H1 (cell line): ENCODE measurements at regions not wholly inside any gene's neighbourhood (a gene's known extent, or its start where the extent isn't known, plus 50 kb on each side); places are given as distances from the start of the nearest gene placed in this dataset.

ENCODE experiments used
- CTCF ChIA-PET: fragments of 300-600 bp; sonication (Branson Sonifier 250); formaldehyde crosslinking; loops from one replicate; lab custom pipeline; 2021; ENCODE audit not compliant: partially characterized antibody; lab: Charles Lee
- POLR2A ChIA-PET: fragments of 300-600 bp; sonication (Branson Sonifier 250); formaldehyde crosslinking; loops from one replicate; lab custom pipeline; 2021; ENCODE audit warnings: inconsistent platforms; ENCODE audit not compliant: partially characterized antibody; lab: Charles Lee
- DNase-seq, 2 experiments: peaks; one replicate each; pipeline versions ENCODE4 v3.0.0 to v3.0.0-alpha.2; 2010 to 2022; ENCODE audit warnings: low spot score in 2 of 2, low read depth in 1 of 2, mixed read lengths in 1 of 2
- FAIRE-seq: peaks from 2 replicates; lab custom pipeline; 2011; peaks lifted over from hg19 to GRCh38; lab: Jason Lieb, UNC
- H2AFZ ChIP-seq: 2 replicates; pipeline ENCODE4 v1.8.1; 2012; ENCODE audit warnings: low read length, inconsistent platforms
- H2AK5ac ChIP-seq: 2 replicates; pipeline ENCODE4 v1.6.1; 2013; ENCODE audit warnings: low read depth, low read length
- H2BK120ac ChIP-seq: replicated peaks from 2 replicates; pipeline ENCODE3; 2013; ENCODE audit warnings: low read depth, low read length, inconsistent platforms
- H2BK12ac ChIP-seq: 2 replicates; pipeline ENCODE4 v1.6.1; 2013; ENCODE audit warnings: low read depth, low read length
- H2BK15ac ChIP-seq: 2 replicates; pipeline ENCODE4 v1.6.1; 2013; ENCODE audit warnings: low read length
- H2BK20ac ChIP-seq: 2 replicates; pipeline ENCODE4 v1.6.1; 2013; ENCODE audit warnings: low read length
- H2BK5ac ChIP-seq: 2 replicates; pipeline ENCODE4 v1.6.1; 2013; ENCODE audit warnings: low read depth, low read length
- H3K14ac ChIP-seq: 2 replicates; pipeline ENCODE4 v1.6.1; 2013; ENCODE audit warnings: inconsistent platforms; ENCODE audit not compliant: insufficient read length
- H3K18ac ChIP-seq: 2 replicates; pipeline ENCODE4 v1.6.1; 2013; ENCODE audit warnings: low read length; ENCODE audit errors: extremely low read depth
- H3K23ac ChIP-seq: 2 replicates; pipeline ENCODE4 v1.6.1; 2013; ENCODE audit warnings: inconsistent platforms; ENCODE audit not compliant: insufficient read length
- H3K23me2 ChIP-seq: 2 replicates; pipeline ENCODE4 v1.6.1; 2013; ENCODE audit warnings: low read depth, low read length
- H3K27ac ChIP-seq: 2 replicates; pipeline ENCODE4 v1.6.1; 2011; ENCODE audit warnings: low read depth, low read length, inconsistent platforms
- H3K27me3 ChIP-seq, 4 experiments: replicated peaks in 1 of 4; 1 replicate in 1 of 4; 2 replicates in 3 of 4; pipeline versions ENCODE4 v1.6.1 to v1.8.1; 2011 to 2013; ENCODE audit warnings: low read length in 3 of 4, mild to moderate bottlenecking in 3 of 4, inconsistent platforms in 2 of 4, mixed read lengths in 2 of 4, moderate library complexity in 1 of 4; ENCODE audit not compliant: control insufficient read depth in 3 of 4, insufficient read depth in 3 of 4; ENCODE audit errors: extremely low read depth in 1 of 4
- H3K36me3 ChIP-seq, 4 experiments: 2 replicates each; pipeline versions ENCODE4 v1.6.1 to v1.8.1; 2011 to 2013; ENCODE audit warnings: mild to moderate bottlenecking in 4 of 4, low read length in 3 of 4, moderate library complexity in 2 of 4, control low read depth in 1 of 4, inconsistent platforms in 1 of 4; ENCODE audit not compliant: insufficient read depth in 4 of 4, control insufficient read depth in 2 of 4
- H3K4ac ChIP-seq: replicated peaks from 2 replicates; pipeline ENCODE3; 2013; ENCODE audit warnings: low read length, low read depth, mixed read lengths, inconsistent platforms; ENCODE audit not compliant: insufficient read length
- H3K4me1 ChIP-seq, 4 experiments: replicated peaks in 1 of 4; 1 replicate in 1 of 4; 2 replicates in 3 of 4; pipeline versions ENCODE4 v1.6.1 to v1.8.1; 2011 to 2013; ENCODE audit warnings: low read length in 3 of 4, inconsistent platforms in 2 of 4, mixed read lengths in 1 of 4; ENCODE audit not compliant: insufficient read depth in 4 of 4, control insufficient read depth in 3 of 4
- H3K4me2 ChIP-seq, 2 experiments: 2 replicates each; pipeline versions ENCODE4 v1.6.1 to v1.8.1; 2011 to 2013; ENCODE audit warnings: low read depth in 2 of 2, low read length in 2 of 2, control low read depth in 1 of 2, inconsistent platforms in 1 of 2, mild to moderate bottlenecking in 1 of 2; ENCODE audit not compliant: insufficient read depth in 1 of 2
- H3K4me3 ChIP-seq, 4 experiments: fragments of 200-600, 300-600 bp in 1 of 4; sonication (generic), shearing (Covaris generic), sonication (Bioruptor Twin) in 1 of 4; 2 replicates each; pipeline versions ENCODE4 v1.5.1 to v1.8.1; 2011 to 2016; ENCODE audit warnings: low read length in 4 of 4, low read depth in 3 of 4, control low read depth in 2 of 4, inconsistent platforms in 2 of 4, mild to moderate bottlenecking in 2 of 4, mixed read lengths in 1 of 4, moderate library complexity in 1 of 4; ENCODE audit not compliant: insufficient read depth in 2 of 4; ENCODE audit errors: extremely low read depth in 1 of 4
- H3K56ac ChIP-seq: replicated peaks from 2 replicates; pipeline ENCODE3; 2013; ENCODE audit warnings: low read depth, mild to moderate bottlenecking, mixed read lengths, low read length, inconsistent platforms; ENCODE audit not compliant: insufficient read length
- H3K79me1 ChIP-seq: 2 replicates; pipeline ENCODE4 v1.6.1; 2013; ENCODE audit warnings: low read depth, low read length, control low read depth
- H3K79me2 ChIP-seq, 2 experiments: 2 replicates each; pipeline versions ENCODE4 v1.6.1 to v1.8.1; 2012 to 2013; ENCODE audit warnings: low read length in 2 of 2, mild to moderate bottlenecking in 2 of 2, inconsistent platforms in 1 of 2; ENCODE audit not compliant: insufficient read depth in 2 of 2, control insufficient read depth in 1 of 2
- H3K9ac ChIP-seq, 4 experiments: replicated peaks in 1 of 4; 1 replicate in 1 of 4; 2 replicates in 3 of 4; pipeline versions ENCODE4 v1.6.1 to v1.8.1; 2011 to 2013; ENCODE audit warnings: low read depth in 3 of 4, low read length in 3 of 4, control low read depth in 2 of 4, mild to moderate bottlenecking in 2 of 4, moderate library complexity in 2 of 4, inconsistent platforms in 1 of 4; ENCODE audit errors: extremely low read depth in 1 of 4
- H3K9me3 ChIP-seq, 2 experiments: 2 replicates each; pipeline versions ENCODE4 v1.6.1 to v1.8.1; 2012 to 2013; ENCODE audit warnings: mild to moderate bottlenecking in 2 of 2, moderate library complexity in 2 of 2, control low read depth in 1 of 2, inconsistent platforms in 1 of 2, low read depth in 1 of 2, low read length in 1 of 2, mixed read lengths in 1 of 2; ENCODE audit not compliant: insufficient read depth in 2 of 2
- H4K20me1 ChIP-seq, 2 experiments: replicated peaks in 1 of 2; 2 replicates each; pipeline versions ENCODE3 to v1.8.1; 2011 to 2013; ENCODE audit warnings: inconsistent platforms in 2 of 2, low read length in 2 of 2, mild to moderate bottlenecking in 1 of 2; ENCODE audit not compliant: insufficient read depth in 2 of 2, control insufficient read depth in 1 of 2
- H4K5ac ChIP-seq: 2 replicates; pipeline ENCODE4 v1.6.1; 2013; ENCODE audit warnings: low read length, low read depth, mixed read lengths, inconsistent platforms; ENCODE audit not compliant: insufficient read length
- H4K8ac ChIP-seq: 2 replicates; pipeline ENCODE4 v1.8.0; 2013; ENCODE audit warnings: mild to moderate bottlenecking, moderate library complexity, low read length, inconsistent platforms; ENCODE audit not compliant: insufficient read depth; ENCODE audit errors: extremely low read depth
- H4K91ac ChIP-seq: replicated peaks from 2 replicates; pipeline ENCODE3; 2013; ENCODE audit warnings: low read length, mixed read lengths, inconsistent platforms; ENCODE audit not compliant: insufficient read length
- CBX5 ChIP-seq: fragments of 300-800, 300-1000 bp; sonication (generic); IDR thresholded peaks from 2 replicates; pipeline ENCODE4 v1.7.1; 2016; ENCODE audit warnings: antibody characterized with exemption, low read length, low read depth
- RAD21 ChIP-seq, 2 experiments: IDR thresholded peaks in 1 of 2; conservative IDR thresholded peaks in 1 of 2; 2 replicates each; pipeline ENCODE4 v1.6.1; 2011; ENCODE audit warnings: low read depth in 2 of 2, low read length in 2 of 2, improper control_type of control experiment in 1 of 2, inconsistent platforms in 1 of 2, mild to moderate bottlenecking in 1 of 2, moderate library complexity in 1 of 2
- WGBS, 2 experiments: shearing (Covaris generic) in 1 of 2; methylation state at CpG; one replicate each; pipeline versions ENCODE4 v1.1.6 to v1.1.7; 2013 to 2015; ENCODE audit warnings: low lambda C conversion rate in 2 of 2, mixed read lengths in 2 of 2, inconsistent platforms in 1 of 2, low coverage in 1 of 2, missing lambda C conversion rate in 1 of 2; ENCODE audit not compliant: insufficient replicate concordance in 2 of 2, insufficient coverage in 1 of 2, insufficient read length in 1 of 2; ENCODE audit errors: extremely low coverage in 1 of 2, missing lambda C conversion rate in 1 of 2; 5-methylcytosine and 5-hydroxymethylcytosine counted together
- TF ChIP-seq, protein P1 (sequence below), 3 experiments: IDR thresholded peaks; 1 replicate in 2 of 3; 2 replicates in 1 of 3; pipeline versions ENCODE4 v1.5.1 to v1.6.1; 2011; ENCODE audit warnings: low read length in 3 of 3, mild to moderate bottlenecking in 3 of 3, inconsistent platforms in 2 of 3, low read depth in 1 of 3, moderate library complexity in 1 of 3; ENCODE audit not compliant: insufficient read depth in 1 of 3; ENCODE audit errors: control extremely low read depth in 1 of 3

DNA sequence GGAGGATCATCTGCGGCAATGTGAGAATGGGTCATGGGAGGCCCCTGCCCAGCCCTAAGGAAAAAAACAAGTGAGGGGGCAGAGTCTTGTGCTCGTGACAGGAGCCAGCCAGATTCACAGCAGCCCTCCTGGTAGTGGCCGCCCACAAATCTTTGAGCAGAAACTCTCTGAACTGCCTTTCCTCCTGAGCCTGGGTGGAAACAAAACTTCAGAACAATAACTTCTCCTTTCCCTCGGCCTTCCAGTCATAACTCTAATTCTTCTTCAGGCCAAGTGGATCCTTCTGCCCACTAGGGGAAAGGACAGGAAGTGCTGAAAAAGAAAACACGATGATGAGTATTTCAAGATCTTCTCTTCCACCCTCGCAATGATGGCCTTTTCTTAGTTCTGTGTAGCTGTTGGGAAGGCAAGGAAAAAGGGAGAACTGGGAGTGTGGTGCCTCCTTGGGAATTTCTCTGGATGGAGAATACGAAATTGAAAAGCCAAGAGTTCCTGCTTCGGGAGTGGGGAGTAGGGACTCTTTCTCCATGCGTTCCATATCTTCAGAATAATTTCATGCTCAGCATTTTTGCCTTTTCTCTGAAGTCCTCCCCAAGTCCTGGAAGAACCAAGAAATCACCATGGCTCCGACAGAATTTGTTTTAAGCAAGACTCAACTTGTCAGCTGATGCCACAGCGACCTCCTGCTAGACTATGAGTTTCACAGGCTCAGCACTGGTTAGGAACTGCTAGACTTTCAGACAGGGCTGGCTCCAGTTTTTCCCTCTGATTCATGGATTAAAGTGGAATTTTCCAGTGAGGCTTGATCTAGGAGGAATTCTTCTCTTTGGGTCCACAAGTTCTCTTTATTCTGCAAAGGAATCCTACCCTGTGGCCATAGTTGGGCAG is 188.9 kb downstream of the CAND1 start:
- Histone ChIP-seq H4K20me1 (no peaks in the 10 kb centered on the region), H3K56ac (no peak overlapping the region), H3K4me1 (no peaks in the 10 kb centered on the region), H3K27ac (no peak overlapping the region), H3K4ac (no peak overlapping the region), H3K79me2 (no peaks in the 10 kb centered on the region), H3K4me2 (no peak overlapping the region), H2BK12ac (no peak overlapping the region), H4K5ac (no peak overlapping the region), H3K4me3 (no peak overlapping the region), H3K9ac (no peak overlapping the region), H2BK120ac (no peak overlapping the region), H3K14ac (no peak overlapping the region), H3K23ac (no peak overlapping the region), H2AK5ac (no peak overlapping the region), H2AFZ (peak overlapping the region; percentile 36), H2BK20ac (no peak overlapping the region), H2BK15ac (no peak overlapping the region), H4K91ac (no peak overlapping the region), H3K23me2 (no peaks in the 10 kb centered on the region), H3K27me3 (no peaks in the 10 kb centered on the region), H3K79me1 (no peaks in the 10 kb centered on the region), H3K36me3 (no peaks in the 10 kb centered on the region), H3K9me3 (no peaks in the 10 kb centered on the region), H3K18ac (no peak overlapping the region), H2BK5ac (no peak overlapping the region), H4K8ac (no peak overlapping the region)
- TF ChIP-seq RAD21 (IDR thresholded peaks at IDR 0.05 in 1 of 2, conservative IDR thresholded peaks at IDR 0.05 in 1 of 2; ENCODE audit: low read depth in 2 of 2, low read length in 2 of 2) (no peak; a peak in 1 of 4 replicates), CBX5 (no peak)
- TF ChIP-seq, protein P1, sequence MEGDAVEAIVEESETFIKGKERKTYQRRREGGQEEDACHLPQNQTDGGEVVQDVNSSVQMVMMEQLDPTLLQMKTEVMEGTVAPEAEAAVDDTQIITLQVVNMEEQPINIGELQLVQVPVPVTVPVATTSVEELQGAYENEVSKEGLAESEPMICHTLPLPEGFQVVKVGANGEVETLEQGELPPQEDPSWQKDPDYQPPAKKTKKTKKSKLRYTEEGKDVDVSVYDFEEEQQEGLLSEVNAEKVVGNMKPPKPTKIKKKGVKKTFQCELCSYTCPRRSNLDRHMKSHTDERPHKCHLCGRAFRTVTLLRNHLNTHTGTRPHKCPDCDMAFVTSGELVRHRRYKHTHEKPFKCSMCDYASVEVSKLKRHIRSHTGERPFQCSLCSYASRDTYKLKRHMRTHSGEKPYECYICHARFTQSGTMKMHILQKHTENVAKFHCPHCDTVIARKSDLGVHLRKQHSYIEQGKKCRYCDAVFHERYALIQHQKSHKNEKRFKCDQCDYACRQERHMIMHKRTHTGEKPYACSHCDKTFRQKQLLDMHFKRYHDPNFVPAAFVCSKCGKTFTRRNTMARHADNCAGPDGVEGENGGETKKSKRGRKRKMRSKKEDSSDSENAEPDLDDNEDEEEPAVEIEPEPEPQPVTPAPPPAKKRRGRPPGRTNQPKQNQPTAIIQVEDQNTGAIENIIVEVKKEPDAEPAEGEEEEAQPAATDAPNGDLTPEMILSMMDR (IDR thresholded peaks at IDR 0.05; ENCODE audit: control extremely low read depth in 1 of 3, insufficient read depth in 1 of 3, low read depth in 1 of 3, low read length in 3 of 3): peak in 1 of 3 experiments; percentile 42; a peak in 1 of 4 replicates
- DNase-seq (no peak), FAIRE-seq (no peak)
- POLR2A ChIA-PET: no interaction called here
- WGBS, 2 experiments: 96% methylated on average over 11 of the region's 11 CpGs; no CpG with 5 or more reads in 1 of the 2 experiments
- CTCF ChIA-PET: interaction anchor here (1.3 kb wide), 1 partner anchor 11 kb away, joined by 3 read pairs; no protein-coding TSS in a partner anchor
